Endothelial cell of umbilical vein (primary cell): ENCODE measurements at regions not wholly inside any gene's neighbourhood (a gene's known extent, or its start where the extent isn't known, plus 50 kb on each side); places are given as distances from the start of the nearest gene placed in this dataset.

Experiments used
- BruUV-seq: library from RNA; stranded (reverse); fragments of 400-500 nt; replicated peaks from 2 replicates; lab custom pipeline; 2021; lab: Mats Ljungman, UMichigan
- CTCF ChIA-PET: fragments of 300-600, 350-600 bp; sonication (Branson Sonifier 250); formaldehyde crosslinking; loops from one replicate; lab custom pipeline; 2021; ENCODE audit warnings: antibody characterized with exemption, inconsistent platforms; lab: Charles Lee
- POLR2A ChIA-PET: fragments of 300-600, 350-600 bp; sonication (Branson Sonifier 250); formaldehyde crosslinking; loops from one replicate; lab custom pipeline; 2021; ENCODE audit warnings: antibody characterized with exemption, inconsistent platforms; lab: Charles Lee
- DNase-seq: peaks from one replicate; pipeline ENCODE4 v3.0.0-alpha.2; 2011; ENCODE audit warnings: low read depth, low spot score
- FAIRE-seq: peaks from 2 replicates; lab custom pipeline; 2011; peaks lifted over from hg19 to GRCh38; lab: Jason Lieb, UNC
- H2AFZ ChIP-seq: 2 replicates; pipeline ENCODE4 v1.6.0; 2012; ENCODE audit warnings: low read depth, low read length, control low read depth, inconsistent platforms
- H3K27ac ChIP-seq: 2 replicates; pipeline ENCODE4 v1.5.1; 2011; ENCODE audit warnings: low read depth, mild to moderate bottlenecking, control low read depth, low read length, moderate library complexity; ENCODE audit not compliant: insufficient read depth
- H3K27me3 ChIP-seq, 2 experiments: 2 replicates each; pipeline versions ENCODE4 v1.6.0 to v1.6.1; 2011; ENCODE audit warnings: low read length in 2 of 2, mixed read lengths in 1 of 2; ENCODE audit not compliant: control insufficient read depth in 2 of 2, insufficient read depth in 2 of 2
- H3K36me3 ChIP-seq, 2 experiments: 2 replicates in 1 of 2; 3 replicates in 1 of 2; pipeline ENCODE4 v1.5.1; 2011; ENCODE audit warnings: low read length in 2 of 2, mild to moderate bottlenecking in 1 of 2, moderate library complexity in 1 of 2; ENCODE audit not compliant: control insufficient read depth in 2 of 2, insufficient read depth in 2 of 2; ENCODE audit errors: extremely low read depth in 1 of 2
- H3K4me1 ChIP-seq: 3 replicates; pipeline ENCODE4 v1.5.1; 2011; ENCODE audit warnings: mild to moderate bottlenecking, low read length; ENCODE audit not compliant: control insufficient read depth, insufficient read depth; ENCODE audit errors: extremely low read depth
- H3K4me2 ChIP-seq: 2 replicates; pipeline ENCODE4 v1.6.1; 2011; ENCODE audit warnings: low read length, control low read depth, mixed read lengths; ENCODE audit not compliant: insufficient read depth
- H3K4me3 ChIP-seq, 3 experiments: fragments of 200-600 bp in 1 of 3; sonication (generic), shearing (Covaris generic) in 1 of 3; replicated peaks in 1 of 3; 2 replicates each; pipeline ENCODE4 v1.5.1; 2011 to 2016; ENCODE audit warnings: control low read depth in 3 of 3, low read length in 3 of 3, mild to moderate bottlenecking in 2 of 3, inconsistent platforms in 1 of 3, low read depth in 1 of 3, moderate library complexity in 1 of 3; ENCODE audit not compliant: insufficient read depth in 1 of 3
- H3K79me2 ChIP-seq: 2 replicates; pipeline ENCODE4 v1.6.0; 2012; ENCODE audit warnings: low read length, inconsistent platforms; ENCODE audit not compliant: control insufficient read depth, insufficient read depth
- H3K9ac ChIP-seq: replicated peaks from 2 replicates; pipeline ENCODE3; 2011; ENCODE audit warnings: low read length, control low read depth; ENCODE audit not compliant: insufficient read depth; ENCODE audit errors: extremely low read depth
- H3K9me1 ChIP-seq: replicated peaks from 3 replicates; pipeline ENCODE4 v1.6.0; 2011; ENCODE audit warnings: mild to moderate bottlenecking, low read length; ENCODE audit not compliant: control insufficient read depth, insufficient read depth; ENCODE audit errors: extremely low read depth
- H3K9me3 ChIP-seq: replicated peaks from 2 replicates; pipeline ENCODE4 v1.5.1; 2012; ENCODE audit warnings: low read length, inconsistent platforms; ENCODE audit not compliant: control insufficient read depth, insufficient read depth
- H4K20me1 ChIP-seq: replicated peaks from 2 replicates; pipeline ENCODE3; 2011; ENCODE audit warnings: mild to moderate bottlenecking, low read length; ENCODE audit not compliant: control insufficient read depth, insufficient read depth; ENCODE audit errors: extremely low read depth
- EZH2 ChIP-seq: IDR thresholded peaks from 2 replicates; pipeline ENCODE4 v1.6.1; 2012; ENCODE audit warnings: borderline replicate concordance, low read depth, mild to moderate bottlenecking, moderate library complexity, low read length, inconsistent platforms; ENCODE audit not compliant: severe bottlenecking
- FOS ChIP-seq: IDR thresholded peaks from 2 replicates; pipeline ENCODE4 v1.6.1; 2011; ENCODE audit warnings: mild to moderate bottlenecking, low read length, moderate library complexity, borderline replicate concordance; ENCODE audit not compliant: insufficient read depth
- GATA2 ChIP-seq: IDR thresholded peaks from 2 replicates; pipeline ENCODE4 v1.7.0; 2011; ENCODE audit warnings: low read depth, mild to moderate bottlenecking, moderate library complexity, mixed read lengths, low read length; ENCODE audit not compliant: insufficient read length, insufficient read depth
- JUN ChIP-seq: IDR thresholded peaks from 2 replicates; pipeline ENCODE4 v1.6.1; 2011; ENCODE audit warnings: borderline replicate concordance, low read depth; ENCODE audit not compliant: insufficient read length, insufficient read depth
- MYC ChIP-seq: IDR thresholded peaks from one replicate; pipeline ENCODE4 v1.6.1; 2011; ENCODE audit warnings: mild to moderate bottlenecking, low read depth, low read length
- POLR2A ChIP-seq: IDR thresholded peaks from 2 replicates; pipeline ENCODE4 v1.6.1; 2012; ENCODE audit warnings: low read depth, mild to moderate bottlenecking, control low read depth, low read length
- POLR2AphosphoS5 ChIP-seq: IDR thresholded peaks from 2 replicates; pipeline ENCODE4 v1.6.1; 2012; ENCODE audit warnings: low read depth, mild to moderate bottlenecking, control low read depth, low read length, moderate library complexity; ENCODE audit not compliant: insufficient read depth
- dilution Hi-C: fragments of 300-500 bp; cut with MboI; formaldehyde crosslinking; loops from one replicate; pipeline ENCODE4 v1.15.0; 2019; ENCODE audit warnings: low sequenced_read_pairs; ENCODE audit not compliant: extremely low pct_ligation_motif_present
- intact Hi-C: fragments of 100-400 bp; cut with micrococcal nuclease; formaldehyde crosslinking; loops from one replicate; pipeline ENCODE4 v1.10.0; 2022
- TF ChIP-seq, protein P1 (sequence below), 2 donors: IDR thresholded peaks; 1 replicate in 1 of 2; 2 replicates in 1 of 2; pipeline ENCODE4 v1.5.1; 2011; ENCODE audit warnings: low read length in 2 of 2, mild to moderate bottlenecking in 2 of 2, moderate library complexity in 2 of 2, control low read depth in 1 of 2, inconsistent platforms in 1 of 2, low read depth in 1 of 2; ENCODE audit not compliant: insufficient read depth in 1 of 2; ENCODE audit errors: extremely low read depth in 1 of 2
- TF ChIP-seq, protein P2 (sequence below): IDR thresholded peaks from 2 replicates; pipeline ENCODE4 v1.6.1; 2011; ENCODE audit not compliant: insufficient read depth, insufficient read length

DNA sequence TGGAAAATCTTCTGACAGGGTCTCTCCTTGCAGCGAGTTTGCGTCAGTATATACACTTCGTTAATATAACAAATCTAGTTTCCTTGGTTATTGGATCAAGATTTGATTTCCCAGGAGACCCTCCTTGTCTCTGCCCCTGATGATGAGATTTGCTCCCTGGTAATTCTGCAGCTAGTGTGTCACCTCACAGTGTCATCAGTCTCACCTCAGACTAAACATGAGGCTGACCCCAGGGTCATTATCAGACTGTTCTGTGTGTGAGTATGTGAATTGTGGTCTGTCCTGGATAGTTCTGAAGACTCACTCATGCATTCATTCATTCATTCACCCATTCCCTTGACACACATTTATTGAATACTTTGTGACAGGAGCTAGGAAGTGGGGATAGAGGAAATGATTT lies 138.4 kb upstream of the CTTNBP2 start:
- Histone ChIP-seq H3K27ac (no peak overlapping the region), H3K9ac (no peak overlapping the region), H3K9me3 (no peaks in the 10 kb centered on the region), H3K27me3 (no peaks in the 10 kb centered on the region), H2AFZ (no peak overlapping the region), H3K36me3 (no peaks in the 10 kb centered on the region), H3K4me1 (no peaks in the 10 kb centered on the region), H4K20me1 (no peaks in the 10 kb centered on the region), H3K79me2 (no peaks in the 10 kb centered on the region), H3K4me2 (no peak overlapping the region), H3K9me1 (no peaks in the 10 kb centered on the region), H3K4me3 (no peak overlapping the region)
- FAIRE-seq (no peak), DNase-seq (no peak)
- ChIA-PET CTCF (no interaction called here), POLR2A (no interaction called here)
- TF ChIP-seq, protein P1, sequence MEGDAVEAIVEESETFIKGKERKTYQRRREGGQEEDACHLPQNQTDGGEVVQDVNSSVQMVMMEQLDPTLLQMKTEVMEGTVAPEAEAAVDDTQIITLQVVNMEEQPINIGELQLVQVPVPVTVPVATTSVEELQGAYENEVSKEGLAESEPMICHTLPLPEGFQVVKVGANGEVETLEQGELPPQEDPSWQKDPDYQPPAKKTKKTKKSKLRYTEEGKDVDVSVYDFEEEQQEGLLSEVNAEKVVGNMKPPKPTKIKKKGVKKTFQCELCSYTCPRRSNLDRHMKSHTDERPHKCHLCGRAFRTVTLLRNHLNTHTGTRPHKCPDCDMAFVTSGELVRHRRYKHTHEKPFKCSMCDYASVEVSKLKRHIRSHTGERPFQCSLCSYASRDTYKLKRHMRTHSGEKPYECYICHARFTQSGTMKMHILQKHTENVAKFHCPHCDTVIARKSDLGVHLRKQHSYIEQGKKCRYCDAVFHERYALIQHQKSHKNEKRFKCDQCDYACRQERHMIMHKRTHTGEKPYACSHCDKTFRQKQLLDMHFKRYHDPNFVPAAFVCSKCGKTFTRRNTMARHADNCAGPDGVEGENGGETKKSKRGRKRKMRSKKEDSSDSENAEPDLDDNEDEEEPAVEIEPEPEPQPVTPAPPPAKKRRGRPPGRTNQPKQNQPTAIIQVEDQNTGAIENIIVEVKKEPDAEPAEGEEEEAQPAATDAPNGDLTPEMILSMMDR (IDR thresholded peaks at IDR 0.05; ENCODE audit: extremely low read depth in 1 of 2, insufficient read depth in 1 of 2, low read depth in 1 of 2, low read length in 2 of 2) = no peak
- TF ChIP-seq JUN = no peak
- TF ChIP-seq GATA2 = no peak
- TF ChIP-seq POLR2AphosphoS5 = no peak
- no peak for TF ChIP-seq EZH2
- TF ChIP-seq, protein P2, sequence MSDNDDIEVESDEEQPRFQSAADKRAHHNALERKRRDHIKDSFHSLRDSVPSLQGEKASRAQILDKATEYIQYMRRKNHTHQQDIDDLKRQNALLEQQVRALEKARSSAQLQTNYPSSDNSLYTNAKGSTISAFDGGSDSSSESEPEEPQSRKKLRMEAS = no peak
- no peak for TF ChIP-seq FOS
- TF ChIP-seq MYC = no peak
- TF ChIP-seq POLR2A = no peak
- no TSS peak for BruUV-seq
- intact Hi-C loops = no loop called here
- dilution Hi-C loops = no loop called here
